ENCODE measurements at regions not wholly inside any gene's neighbourhood (a gene's known extent, or its start where the extent isn't known, plus 50 kb on each side); places are given as distances from the start of the nearest gene placed in this dataset.

- no peak for TF ChIP-seq TAF1 (IDR thresholded peaks at IDR 0.05; ENCODE audit: borderline replicate concordance, insufficient read depth, low read length)
- TF ChIP-seq POLR2AphosphoS5 (IDR thresholded peaks at IDR 0.05; ENCODE audit: low read depth, low read length), result 0 out of 2 replicates have a peak, but pooled peaks have one; percentile 23
Observed at GRCh38 chr6:90365565-90366219, 69.0 kb upstream of the BACH2 start.

Data from PFSK-1 (cell line).